HG03039 (cell line): ENCODE measurements at regions not wholly inside any gene's neighbourhood (a gene's known extent, or its start where the extent isn't known, plus 50 kb on each side); places are given as distances from the start of the nearest gene placed in this dataset.

Experiments used
- ATAC-seq: cut with Tn5 transposase; IDR thresholded peaks from one replicate; pipeline ENCODE4 v1.9.1; 2021; ENCODE audit warnings: mild to moderate bottlenecking, moderate library complexity; ENCODE audit not compliant: unreplicated experiment

DNA sequence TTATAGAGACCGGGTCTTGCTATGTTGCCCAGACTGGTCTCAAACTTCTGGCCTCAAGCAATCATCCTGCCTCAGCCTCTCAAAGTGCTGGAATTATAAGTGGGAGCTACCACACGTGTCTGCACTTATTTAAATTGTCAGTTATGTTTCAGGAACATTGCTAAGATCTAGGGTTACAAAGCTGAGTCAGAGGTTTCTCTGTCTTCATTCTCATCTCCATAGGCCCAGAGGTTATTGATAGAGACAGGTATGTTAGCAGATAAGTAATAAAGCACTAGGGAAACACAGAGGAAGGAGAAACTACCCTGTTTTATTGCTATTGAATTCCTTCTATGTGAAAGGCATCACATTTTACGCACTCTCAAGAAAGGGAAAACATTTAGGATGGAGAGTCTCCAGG is 214.1 kb downstream of the REEP3 start:
- ATAC-seq = no peak

DNA sequence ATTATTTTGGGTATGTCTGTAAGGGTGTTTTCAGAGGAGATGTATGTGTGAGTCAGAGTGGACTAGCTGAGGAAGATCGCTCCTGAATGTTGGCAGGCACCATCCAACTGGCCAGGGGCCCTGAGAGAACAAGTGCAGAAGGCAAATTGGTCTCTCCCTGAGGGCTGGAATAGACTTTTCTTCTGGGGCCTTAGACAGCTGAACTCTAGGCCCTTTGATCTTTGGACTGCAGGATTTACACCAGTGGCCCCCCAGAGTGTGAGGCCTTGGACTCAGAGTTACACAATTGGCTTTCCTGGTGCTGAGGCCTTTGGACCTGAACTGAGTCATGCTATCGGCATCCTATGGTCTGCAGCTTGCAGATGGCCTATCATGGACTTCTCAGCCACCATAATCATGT is 217.2 kb downstream of the REEP3 start:
- no peak for ATAC-seq

DNA sequence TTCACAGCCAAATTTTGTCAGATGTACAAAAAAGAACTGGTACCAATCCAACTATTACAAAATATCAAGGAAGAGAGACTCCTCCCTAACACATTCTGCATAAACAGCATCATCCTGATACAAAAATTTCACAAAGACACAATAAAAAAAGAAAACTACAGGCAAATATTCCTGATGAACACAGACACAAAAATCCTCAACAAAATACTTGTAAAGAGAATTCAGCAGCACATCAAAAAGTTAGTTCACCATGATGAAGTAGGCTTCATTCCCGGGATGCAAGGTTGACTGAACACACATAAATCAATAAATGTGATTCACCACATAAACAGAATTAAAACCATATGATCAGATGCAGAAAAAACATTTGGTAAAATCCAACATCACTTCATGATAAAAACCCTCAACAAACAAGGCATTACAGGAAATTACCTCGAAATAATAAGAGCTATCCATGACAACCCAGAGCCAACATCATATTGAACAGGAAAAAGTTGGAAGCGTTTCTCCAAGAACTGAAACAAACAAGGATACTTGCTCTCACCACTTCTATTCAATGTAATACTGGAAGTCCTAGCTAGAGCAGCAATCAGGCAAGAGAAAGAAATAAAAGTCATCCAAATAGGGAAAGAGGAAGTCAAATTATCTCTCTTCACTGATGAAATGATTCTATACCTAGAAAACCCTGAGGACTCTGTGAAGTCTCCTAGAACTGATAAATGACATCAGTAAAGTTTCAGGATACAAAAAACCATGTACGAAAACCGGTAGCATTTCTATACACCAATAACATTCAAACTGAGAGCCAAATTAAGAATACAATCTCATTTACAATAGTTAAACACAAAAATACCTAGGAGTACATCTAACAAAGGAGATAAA is 223.1 kb downstream of the REEP3 start:
- no peak for ATAC-seq

DNA sequence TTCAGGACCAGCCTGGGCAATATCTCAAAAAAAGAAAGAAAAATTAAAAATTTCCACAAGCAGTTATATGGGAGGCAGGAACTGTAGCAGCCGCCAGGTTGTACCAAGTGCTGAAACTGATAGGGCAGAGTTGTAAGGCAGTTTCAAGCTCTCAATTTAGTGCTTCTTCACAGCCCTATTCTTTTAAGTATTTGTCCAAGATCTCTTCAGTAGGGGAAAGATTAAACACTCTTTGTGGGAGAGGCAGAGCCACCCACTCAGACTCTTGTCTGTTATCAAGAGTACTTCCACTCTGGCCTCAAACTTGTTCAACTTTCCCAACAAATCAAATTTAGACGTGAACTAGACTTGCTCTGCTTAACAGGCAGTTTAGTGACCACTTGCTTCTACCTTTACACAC is 228.7 kb downstream of the REEP3 start:
- ATAC-seq = no peak

DNA sequence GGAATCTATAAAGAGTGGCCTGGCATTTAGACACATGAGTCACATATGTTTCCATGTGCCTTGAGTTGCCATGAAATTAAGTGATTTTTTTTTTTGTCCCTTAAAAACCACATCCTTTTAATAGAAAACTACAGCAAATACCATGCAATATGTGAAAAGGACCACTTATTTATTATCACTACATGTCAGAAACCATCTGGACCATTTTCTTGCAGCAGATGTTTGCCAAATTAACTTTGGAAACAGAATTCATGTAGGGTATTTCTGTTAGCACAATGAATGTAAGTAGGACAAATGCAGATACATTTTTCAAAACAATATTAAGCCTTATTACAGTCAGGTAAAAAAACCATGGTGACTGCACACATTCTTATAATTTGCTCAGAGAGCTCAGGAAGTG is 230.6 kb downstream of the REEP3 start:
- no peak for ATAC-seq

DNA sequence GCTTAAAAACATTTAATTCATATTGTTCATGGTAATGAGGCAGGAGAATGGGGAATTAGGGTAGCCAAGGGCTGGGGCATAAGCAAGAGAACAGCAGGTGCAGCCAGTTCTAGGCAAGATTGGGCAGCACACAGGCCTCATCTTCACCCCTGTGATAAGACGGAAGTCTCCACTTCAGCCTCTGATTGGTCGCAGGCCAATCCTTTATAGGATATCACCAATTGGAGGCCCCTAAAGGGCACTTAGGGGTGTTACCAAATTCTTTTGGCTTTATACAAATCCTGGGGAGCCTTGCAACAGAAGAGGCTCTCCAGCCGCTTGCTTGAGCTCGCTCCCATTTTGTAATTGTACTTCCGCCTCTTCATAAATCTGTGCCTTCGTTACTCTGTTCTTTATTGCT is 231.1 kb downstream of the REEP3 start:
- ATAC-seq = no peak

DNA sequence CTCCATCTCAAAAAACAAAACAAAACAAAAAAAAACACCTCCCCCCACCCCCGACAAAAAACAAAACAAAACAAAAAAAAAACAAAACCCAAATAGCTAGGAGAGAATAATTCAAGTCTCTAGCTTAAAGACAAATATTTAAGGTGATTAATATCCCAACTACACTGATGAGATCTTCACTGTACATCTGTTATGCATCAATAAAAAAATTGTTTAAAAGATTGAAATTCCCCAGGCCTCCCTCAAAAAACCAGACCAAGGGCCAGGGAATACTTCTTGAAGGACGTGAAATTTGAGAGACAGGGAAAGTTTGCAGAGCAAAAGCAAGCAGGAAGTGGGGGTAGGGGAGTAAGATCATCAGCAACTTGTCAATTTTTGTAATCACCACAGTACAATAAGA is 232.6 kb downstream of the REEP3 start:
- ATAC-seq = no peak

DNA sequence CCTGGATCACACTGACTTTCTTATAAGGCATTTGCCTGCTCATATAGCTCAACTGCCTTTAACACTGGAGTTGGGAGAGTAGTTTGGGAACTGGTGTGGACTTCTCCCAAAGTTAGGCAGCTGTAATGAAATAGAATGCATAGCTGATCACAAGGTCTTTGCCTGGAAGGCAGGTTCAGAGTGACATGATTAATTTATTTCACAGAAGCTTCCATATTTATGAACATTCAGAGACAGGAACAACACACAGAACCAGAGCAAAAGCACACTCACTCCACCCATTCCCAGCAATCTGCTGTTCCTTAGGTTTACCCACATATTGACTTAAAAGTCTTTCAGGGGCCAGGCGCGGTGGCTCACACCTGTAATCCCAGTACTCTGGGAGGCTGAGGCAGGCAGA is 234.2 kb downstream of the REEP3 start:
- ATAC-seq = no peak

DNA sequence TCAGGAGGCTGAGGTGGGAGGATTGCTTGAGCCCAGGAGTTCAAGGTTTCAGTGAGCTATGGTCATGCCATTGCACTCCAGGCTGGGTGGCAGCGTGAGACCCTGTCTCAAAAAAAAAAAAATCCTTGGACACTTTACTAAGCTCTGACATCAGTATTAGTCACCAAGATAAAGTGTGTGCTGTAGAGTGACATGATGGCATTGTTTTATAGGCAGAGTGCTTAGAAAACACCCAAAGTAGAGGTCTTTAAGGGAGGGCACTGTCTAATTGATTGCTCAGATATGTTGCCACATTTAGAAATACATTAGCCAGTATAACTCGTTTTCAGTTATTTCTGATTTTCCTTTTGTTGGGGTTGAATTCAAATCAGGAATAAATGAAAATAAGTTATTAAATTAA is 235.9 kb downstream of the REEP3 start:
- no peak for ATAC-seq

DNA sequence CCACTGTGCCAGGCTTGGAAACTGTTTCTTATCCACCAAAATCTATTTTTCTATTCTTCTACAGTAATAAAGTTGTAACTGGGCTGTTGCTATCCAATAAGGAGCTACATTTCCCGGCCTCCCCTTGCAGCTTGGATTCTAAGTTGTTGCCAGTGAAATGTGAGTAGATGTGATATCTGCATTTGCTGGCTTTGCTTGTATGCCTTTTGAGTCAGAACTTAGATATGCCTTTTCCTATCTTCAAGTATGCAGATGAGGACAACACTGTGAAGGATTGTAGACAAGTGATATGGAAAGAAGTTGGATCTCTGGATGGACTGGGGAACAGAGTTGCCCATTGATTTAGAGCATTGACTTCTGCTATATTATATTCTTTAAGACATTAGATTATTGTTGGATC is 236.9 kb downstream of the REEP3 start:
- no peak for ATAC-seq

DNA sequence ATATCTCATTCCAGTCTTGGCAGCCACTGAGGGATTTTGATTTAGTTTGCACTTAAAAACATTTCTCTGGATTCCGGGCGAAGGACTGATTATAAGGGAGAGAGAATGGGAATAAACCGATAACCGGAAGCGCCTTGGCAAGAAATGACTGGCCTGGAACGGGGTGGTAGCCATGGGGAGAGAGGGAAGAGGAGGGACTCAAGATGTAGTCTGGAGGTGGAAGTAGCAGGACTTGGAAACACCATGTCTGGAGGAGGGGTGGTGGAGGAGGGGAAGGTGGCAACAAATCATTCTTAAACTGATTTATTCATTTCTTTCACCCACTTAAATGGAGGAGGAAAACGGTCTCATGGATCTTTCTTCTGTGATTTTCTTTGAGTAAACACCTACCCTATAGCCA is 238.1 kb downstream of the REEP3 start:
- ATAC-seq = no peak

DNA sequence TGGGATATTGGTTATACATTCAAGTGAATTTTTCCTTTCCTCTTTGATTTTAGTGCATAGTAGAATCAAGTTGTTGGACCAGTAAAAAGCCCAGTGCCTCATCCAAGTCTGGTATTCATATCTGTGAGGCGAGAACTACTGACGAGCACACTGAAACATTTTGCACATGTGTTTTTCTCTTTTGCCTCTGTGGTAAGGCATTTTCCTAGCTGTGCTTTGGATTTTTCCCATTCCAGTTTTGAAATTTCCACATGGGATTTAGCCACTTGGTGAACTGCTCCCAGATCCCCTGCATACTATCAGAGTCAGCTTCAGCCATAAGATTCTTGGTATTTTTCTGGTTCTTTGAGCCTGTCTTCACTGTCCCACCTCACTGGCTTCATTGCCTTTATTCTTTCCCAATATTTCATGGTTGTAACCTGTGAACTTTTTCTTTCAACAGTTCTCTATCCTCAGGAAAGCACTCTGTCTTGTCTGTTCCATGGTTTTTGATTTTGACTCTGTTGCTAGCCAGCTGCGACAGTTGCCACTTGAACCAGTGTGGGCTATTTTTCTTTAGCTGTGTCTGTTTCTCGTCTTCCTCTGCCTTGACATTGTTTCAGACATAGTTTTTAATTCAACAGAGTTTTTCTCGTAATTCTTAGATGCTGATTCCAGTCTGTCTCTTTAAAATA is 239.0 kb downstream of the REEP3 start:
- no peak for ATAC-seq

DNA sequence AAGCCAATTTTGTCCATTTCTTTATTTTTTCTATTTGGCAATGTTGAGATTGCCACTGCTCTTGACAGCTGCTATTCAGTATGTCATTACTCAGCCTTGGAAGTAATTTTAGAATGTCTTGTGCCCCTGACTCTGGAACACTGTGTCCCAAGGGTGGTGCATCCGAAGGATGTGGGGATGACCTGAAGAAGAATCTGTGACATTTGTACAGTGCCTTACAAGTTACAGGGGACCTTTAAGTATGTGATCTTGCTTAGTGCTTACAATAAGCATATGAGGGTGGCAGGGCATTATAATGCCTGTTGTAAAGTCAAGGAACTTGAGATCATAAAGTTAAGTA is 239.5 kb downstream of the REEP3 start:
- ATAC-seq = no peak

DNA sequence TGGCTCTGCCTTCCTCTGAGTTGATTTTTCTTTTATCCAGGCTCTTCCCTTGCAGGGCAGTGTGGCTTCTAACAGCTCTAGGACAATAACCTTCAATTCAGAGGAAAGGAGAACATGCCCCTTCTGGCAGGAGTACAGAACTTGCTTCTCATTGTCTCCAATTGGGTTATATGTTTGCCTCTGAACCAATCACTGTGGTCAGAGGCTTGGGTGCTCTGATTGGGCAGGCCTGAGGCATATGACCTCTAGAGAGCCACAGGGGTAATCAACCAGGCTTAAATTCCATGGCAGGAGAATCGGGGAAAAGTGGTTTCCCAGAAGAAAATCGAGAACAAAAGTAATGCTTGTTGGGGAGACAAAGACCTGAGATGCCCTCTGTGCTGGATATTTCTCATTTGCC is 240.0 kb downstream of the REEP3 start:
- no peak for ATAC-seq

DNA sequence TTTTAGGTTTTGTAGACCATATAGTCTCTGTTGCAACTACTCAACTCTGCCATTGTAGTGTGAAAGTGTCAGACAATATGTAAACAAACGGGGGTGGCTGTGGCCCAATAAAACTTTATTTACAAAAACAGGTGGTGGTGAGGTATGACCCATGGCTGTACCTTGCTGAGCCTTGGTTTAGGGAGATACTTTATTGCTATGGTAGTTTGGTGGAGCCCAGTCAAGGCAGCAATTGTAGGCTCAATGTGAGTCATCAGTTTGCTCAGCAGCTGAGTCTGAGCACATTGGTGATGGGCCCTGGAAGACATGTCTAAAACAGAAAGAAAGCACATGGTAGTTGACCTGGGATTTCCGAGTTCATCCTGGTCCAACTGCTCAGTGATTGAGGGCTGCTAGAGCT is 242.5 kb downstream of the REEP3 start:
- ATAC-seq = no peak

DNA sequence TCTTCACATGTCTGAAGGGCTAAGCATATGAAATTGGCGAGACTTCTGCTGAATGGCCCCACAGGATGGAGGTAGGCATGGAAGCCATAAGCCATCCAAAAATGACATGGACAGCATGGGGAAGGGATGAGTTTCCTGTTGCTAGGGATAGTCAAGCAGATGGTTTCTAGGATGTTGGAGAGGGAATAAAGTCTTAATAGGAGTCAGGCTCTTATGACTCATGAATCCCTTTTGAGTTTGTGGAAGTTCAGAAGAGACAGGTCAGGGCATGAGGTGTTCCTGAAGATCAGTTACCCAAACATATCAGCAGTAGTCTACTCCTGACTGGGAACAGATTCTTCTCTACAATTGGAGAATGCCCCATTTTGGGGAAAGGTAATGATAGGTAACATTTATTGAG is 243.9 kb downstream of the REEP3 start:
- ATAC-seq = no peak

DNA sequence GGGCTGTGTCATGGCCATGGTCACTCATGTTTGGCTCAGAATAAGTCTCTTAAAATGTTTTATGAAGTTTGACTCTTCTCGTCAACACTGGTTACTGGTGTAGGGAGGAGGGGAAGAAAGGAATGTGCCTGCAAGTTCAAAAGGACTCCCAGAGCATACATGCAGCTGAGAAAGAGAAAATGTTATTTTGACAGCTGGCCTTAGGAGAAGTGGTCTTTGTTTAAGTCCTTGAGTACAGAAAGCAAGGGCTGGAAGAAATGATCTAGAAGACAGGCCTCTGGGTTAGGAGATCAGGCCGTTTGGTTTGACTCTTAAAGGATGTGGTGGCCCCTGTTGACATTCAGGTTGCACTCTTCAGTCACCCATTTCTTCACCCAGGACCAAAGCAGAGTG is 245.5 kb downstream of the REEP3 start:
- no peak for ATAC-seq

DNA sequence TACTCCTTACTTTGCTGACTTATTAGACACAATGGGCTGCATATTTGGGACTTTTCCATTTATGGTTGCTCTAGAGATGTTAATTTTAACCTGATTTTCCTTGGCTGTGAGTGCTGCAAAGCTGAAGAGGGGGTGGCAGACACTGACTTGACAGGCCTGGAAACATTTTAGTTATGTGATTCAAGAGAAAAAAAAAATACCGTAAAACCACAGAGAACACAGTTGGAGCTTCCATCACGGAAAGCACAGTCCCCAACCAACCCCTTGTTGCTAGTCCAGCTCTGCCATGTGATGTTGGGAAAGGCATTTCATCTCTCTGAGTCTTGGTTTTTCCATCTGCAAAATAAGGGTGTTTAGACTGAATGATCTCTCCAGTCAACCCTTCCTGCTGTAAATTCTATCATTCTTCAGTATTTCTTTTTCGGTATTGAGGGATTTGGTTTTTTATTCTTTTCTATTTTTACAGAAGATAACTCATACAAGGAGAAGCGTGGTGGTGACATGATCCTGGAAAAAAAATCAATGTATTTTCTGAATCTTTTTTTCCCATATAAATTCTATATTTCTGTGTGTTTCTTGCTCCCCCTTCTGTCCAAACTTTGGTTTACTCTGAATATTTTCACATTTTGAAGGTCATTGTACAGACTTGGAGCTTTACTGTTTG is 246.1 kb downstream of the REEP3 start:
- ATAC-seq = no peak

DNA sequence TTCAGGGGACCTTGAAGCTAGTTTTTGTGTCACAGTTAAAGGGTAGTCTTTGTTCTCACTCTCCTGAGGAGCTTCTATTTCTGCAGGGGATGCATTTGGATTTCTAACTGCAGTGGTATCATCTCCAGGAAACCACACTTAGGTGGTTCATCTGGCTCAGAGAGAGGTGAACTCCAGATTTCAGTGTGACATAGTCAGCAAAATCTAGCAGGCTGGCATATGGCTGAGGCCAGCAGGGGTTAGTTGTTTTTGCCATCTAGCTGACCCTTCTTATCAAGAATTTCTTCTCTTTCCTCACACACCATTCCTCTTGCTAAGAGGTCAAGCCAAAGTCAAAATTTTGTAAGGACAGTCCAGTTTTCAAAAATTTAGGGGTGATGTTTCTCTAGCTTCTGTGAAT is 248.2 kb downstream of the REEP3 start:
- no peak for ATAC-seq

DNA sequence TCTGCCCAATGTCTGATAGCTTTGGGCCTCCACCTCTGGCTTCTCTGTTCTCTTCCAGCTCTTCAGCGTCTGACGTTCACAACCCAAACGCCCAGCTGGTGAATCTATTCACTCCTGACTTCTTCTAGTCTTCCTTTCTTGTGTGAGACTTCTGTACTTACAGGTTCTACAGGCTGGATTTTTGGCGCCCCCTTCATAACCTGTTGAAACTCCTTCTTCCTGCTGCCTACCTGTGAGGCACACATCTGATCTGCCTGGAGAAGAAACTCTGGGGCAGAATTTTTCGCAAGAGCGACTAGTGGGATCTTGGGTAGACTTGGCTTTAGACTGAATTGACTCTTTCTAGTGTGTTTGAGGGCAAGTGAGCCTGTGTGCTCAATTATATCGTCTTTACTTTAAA is 249.3 kb downstream of the REEP3 start:
- ATAC-seq = no peak

DNA sequence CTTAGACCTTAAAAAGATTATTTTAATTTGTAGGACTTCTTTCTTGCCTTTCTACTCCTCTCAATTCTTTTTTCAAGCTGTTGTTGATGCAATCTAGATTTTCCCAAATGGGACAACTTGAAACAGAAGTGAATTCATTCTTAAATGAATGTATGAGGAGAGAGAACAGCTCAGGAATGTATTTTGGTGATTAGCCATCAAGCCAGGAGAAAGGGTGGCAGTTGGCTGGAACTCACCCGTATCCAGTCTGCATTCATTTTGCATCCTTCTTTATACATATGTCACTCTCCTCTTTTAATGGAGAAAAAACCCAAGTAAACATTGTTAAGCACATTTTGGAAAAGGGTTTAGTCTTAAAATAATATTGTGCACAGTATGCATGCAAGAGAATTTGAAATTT is 251.3 kb downstream of the REEP3 start:
- no peak for ATAC-seq

DNA sequence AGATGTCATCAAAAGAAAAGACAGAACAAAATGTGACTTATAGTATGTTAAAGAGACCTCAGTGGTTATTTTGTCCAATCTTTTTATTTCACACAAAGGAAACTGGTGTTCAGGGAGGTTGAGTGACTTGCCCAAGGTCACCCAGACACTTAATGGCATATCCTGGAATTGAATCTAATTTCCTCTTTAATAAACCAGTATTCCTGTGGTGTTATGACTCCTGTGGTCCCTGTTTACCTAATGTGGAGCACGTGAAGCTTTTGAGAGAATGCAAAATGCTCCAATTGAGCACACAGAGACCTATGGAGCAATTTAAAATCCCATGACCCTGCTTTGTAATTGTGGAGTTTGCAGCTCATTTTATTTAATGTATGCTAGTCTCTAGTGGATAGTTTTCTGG is 251.9 kb downstream of the REEP3 start:
- ATAC-seq = no peak
